ENCODE measurements at regions not wholly inside any gene's neighbourhood (a gene's known extent, or its start where the extent isn't known, plus 50 kb on each side); places are given as distances from the start of the nearest gene placed in this dataset.

GRCh38 chr15:38941399-38941953, 376.9 kb upstream of the RASGRP1 start:
- H3K9me2 ChIP-seq (ENCODE audit: insufficient read depth, low read length) = no peaks in the 10 kb centered on the region
- intact Hi-C loops (cut with micrococcal nuclease; ENCODE audit: unreplicated experiment) = no loop called here
- no peak for DNase-seq (ENCODE audit: low spot score)
- no peak overlapping the region for H3K4me2 ChIP-seq (ENCODE audit: low read length)
- CTCF ChIA-PET (ENCODE audit: unreplicated experiment) = no interaction called here
- H3K27ac ChIP-seq (ENCODE audit: low read depth, low read length, poor library complexity, severe bottlenecking) = no peak overlapping the region
- no peaks in the 10 kb centered on the region for H3K36me3 ChIP-seq (ENCODE audit: insufficient read depth, low read length)
- H3K9me3 ChIP-seq (ENCODE audit: low read length) = no peaks in the 10 kb centered on the region
- H2AFZ ChIP-seq (ENCODE audit: low read length) = no peak overlapping the region
- no peaks in the 10 kb centered on the region for H4K20me1 ChIP-seq (ENCODE audit: insufficient read depth, low read length)
- BruUV-seq (replicated peaks) = no TSS peak
- no peaks in the 10 kb centered on the region for H3K79me2 ChIP-seq (ENCODE audit: insufficient read depth, low read depth, low read length)
- no peaks in the 10 kb centered on the region for H3K4me1 ChIP-seq (ENCODE audit: insufficient read depth, low read length, poor library complexity, severe bottlenecking)
- POLR2A ChIA-PET = interaction anchor here (0.6 to 1.5 kb wide), 2 partner anchors 13 to 98 kb away, joined by 3 to 4 read pairs; no protein-coding TSS in a partner anchor
- TF ChIP-seq EZH2phosphoT487 (IDR thresholded peaks at IDR 0.05; ENCODE audit: borderline replicate concordance, low read depth, low read length) (no peak), CTCF (conservative IDR thresholded peaks at IDR 0.05; ENCODE audit: low read length) (no peak)
- H3K4me3 ChIP-seq (ENCODE audit: low read depth, low read length, poor library complexity, severe bottlenecking) = no peak overlapping the region

- CTCF ChIA-PET (ENCODE audit: unreplicated experiment) = no interaction called here
- BruUV-seq (replicated peaks) = no TSS peak
These were observed 379.9 kb upstream of the RASGRP1 start for GRCh38 chr15:38944536-38944935.

More at GRCh38 chr15:38944536-38944935, 379.9 kb upstream of the RASGRP1 start:
- no peak for DNase-seq (ENCODE audit: low spot score)
- H3K9me2 ChIP-seq (ENCODE audit: insufficient read depth, low read length) = no peaks in the 10 kb centered on the region
- no peak overlapping the region for H3K4me3 ChIP-seq (ENCODE audit: low read depth, low read length, poor library complexity, severe bottlenecking)
- no peak overlapping the region for H2AFZ ChIP-seq (ENCODE audit: low read length)
- POLR2A ChIA-PET = no interaction called here
- no peaks in the 10 kb centered on the region for H3K79me2 ChIP-seq (ENCODE audit: insufficient read depth, low read depth, low read length)
- H3K4me2 ChIP-seq (ENCODE audit: low read length) = no peak overlapping the region
- intact Hi-C loops (cut with micrococcal nuclease; ENCODE audit: unreplicated experiment) = no loop called here
- no peak overlapping the region for H3K27ac ChIP-seq (ENCODE audit: low read depth, low read length, poor library complexity, severe bottlenecking)
- no peaks in the 10 kb centered on the region for H3K36me3 ChIP-seq (ENCODE audit: insufficient read depth, low read length)
- TF ChIP-seq CTCF (conservative IDR thresholded peaks at IDR 0.05; ENCODE audit: low read length) = no peak
- no peak for TF ChIP-seq EZH2phosphoT487 (IDR thresholded peaks at IDR 0.05; ENCODE audit: borderline replicate concordance, low read depth, low read length)
- H3K9me3 ChIP-seq (ENCODE audit: low read length) = no peaks in the 10 kb centered on the region
- no peaks in the 10 kb centered on the region for H4K20me1 ChIP-seq (ENCODE audit: insufficient read depth, low read length)
- H3K4me1 ChIP-seq (ENCODE audit: insufficient read depth, low read length, poor library complexity, severe bottlenecking) = no peaks in the 10 kb centered on the region

Data from OCI-LY7 (cell line).